ENCODE measurements at regions not wholly inside any gene's neighbourhood (a gene's known extent, or its start where the extent isn't known, plus 50 kb on each side); places are given as distances from the start of the nearest gene placed in this dataset.
"Not testable (repeated sequence)": the region's sequence is repeated elsewhere in the genome, so short reads cannot be mapped to it uniquely, and the experiment has no call there.

DNA sequence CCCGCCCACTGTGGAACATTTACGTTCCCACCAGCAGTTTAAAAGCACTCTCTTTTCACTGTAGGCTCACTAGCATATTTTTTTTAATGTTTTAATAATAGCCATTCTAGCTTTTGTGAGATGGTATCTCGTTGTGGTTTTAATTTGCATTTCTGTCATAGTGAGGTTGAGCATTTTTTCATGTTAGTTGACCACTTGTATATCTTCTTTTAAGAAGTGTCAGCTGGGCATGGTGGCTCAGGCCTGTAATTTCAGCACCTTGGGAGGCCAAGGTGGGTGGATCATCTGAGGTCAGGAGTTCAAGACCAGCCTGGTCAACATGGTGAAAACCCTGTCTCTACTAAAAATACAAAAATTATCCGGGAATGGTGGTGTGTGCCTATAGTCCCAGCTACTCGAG is 781.7 kb upstream of the SLIT2 start:
- not testable (repeated sequence) for TF ChIP-seq HCFC1 (IDR thresholded peaks at IDR 0.05; ENCODE audit: low read length); CREB1 (IDR thresholded peaks at IDR 0.05; ENCODE audit: low read depth); DPF2 (IDR thresholded peaks at IDR 0.05); SREBF1 (IDR thresholded peaks at IDR 0.05; ENCODE audit: low read length); KDM1A (IDR thresholded peaks at IDR 0.05; ENCODE audit: borderline replicate concordance)
- TF ChIP-seq, protein P1, sequence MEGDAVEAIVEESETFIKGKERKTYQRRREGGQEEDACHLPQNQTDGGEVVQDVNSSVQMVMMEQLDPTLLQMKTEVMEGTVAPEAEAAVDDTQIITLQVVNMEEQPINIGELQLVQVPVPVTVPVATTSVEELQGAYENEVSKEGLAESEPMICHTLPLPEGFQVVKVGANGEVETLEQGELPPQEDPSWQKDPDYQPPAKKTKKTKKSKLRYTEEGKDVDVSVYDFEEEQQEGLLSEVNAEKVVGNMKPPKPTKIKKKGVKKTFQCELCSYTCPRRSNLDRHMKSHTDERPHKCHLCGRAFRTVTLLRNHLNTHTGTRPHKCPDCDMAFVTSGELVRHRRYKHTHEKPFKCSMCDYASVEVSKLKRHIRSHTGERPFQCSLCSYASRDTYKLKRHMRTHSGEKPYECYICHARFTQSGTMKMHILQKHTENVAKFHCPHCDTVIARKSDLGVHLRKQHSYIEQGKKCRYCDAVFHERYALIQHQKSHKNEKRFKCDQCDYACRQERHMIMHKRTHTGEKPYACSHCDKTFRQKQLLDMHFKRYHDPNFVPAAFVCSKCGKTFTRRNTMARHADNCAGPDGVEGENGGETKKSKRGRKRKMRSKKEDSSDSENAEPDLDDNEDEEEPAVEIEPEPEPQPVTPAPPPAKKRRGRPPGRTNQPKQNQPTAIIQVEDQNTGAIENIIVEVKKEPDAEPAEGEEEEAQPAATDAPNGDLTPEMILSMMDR (IDR thresholded peaks at IDR 0.05 in 2 of 3, conservative IDR thresholded peaks at IDR 0.05 in 1 of 3; ENCODE audit: control insufficient read depth in 2 of 3, extremely low read depth in 1 of 3, insufficient read depth in 1 of 3, low read depth in 3 of 3, low read length in 3 of 3), result not testable (repeated sequence)

Measured in GM12878 (cell line).